IMR-90 (cell line): ENCODE measurements at regions not wholly inside any gene's neighbourhood (a gene's known extent, or its start where the extent isn't known, plus 50 kb on each side); places are given as distances from the start of the nearest gene placed in this dataset.

ENCODE experiments used
- ATAC-seq: fragments of 200-7000 bp; cut with Tn5 transposase; 2 replicates; pipeline ENCODE4 v1.9.1; 2020; ENCODE audit warnings: low read depth, mild to moderate bottlenecking, moderate library complexity
- BruUV-seq: library from RNA; stranded (reverse); fragments of 400-500 nt; replicated peaks from 2 replicates; lab custom pipeline; 2021; lab: Mats Ljungman, UMichigan
- CTCF ChIA-PET: fragments of 300-600 bp; formaldehyde crosslinking; extraction: SDS; loops from one replicate; lab custom pipeline; 2021; ENCODE audit warnings: antibody characterized with exemption; lab: Yijun Ruan, JAX
- POLR2A ChIA-PET: fragments of 300-600 bp; sonication (Branson Sonifier 250); formaldehyde crosslinking; loops from one replicate; lab custom pipeline; 2022; ENCODE audit warnings: antibody characterized with exemption; ENCODE audit not compliant: unreplicated experiment; lab: Charles Lee
- DNase-seq: peaks from one replicate; pipeline ENCODE4 v3.0.0; 2013
- H2AFZ ChIP-seq: replicated peaks from 2 replicates; pipeline ENCODE3; 2013; ENCODE audit warnings: low read length, mild to moderate bottlenecking; ENCODE audit not compliant: poor library complexity
- H2AK5ac ChIP-seq: 2 replicates; pipeline ENCODE4 v1.6.1; 2013; ENCODE audit warnings: low read depth, low read length, inconsistent platforms
- H2AK9ac ChIP-seq: replicated peaks from 2 replicates; pipeline ENCODE3; 2013; ENCODE audit warnings: mild to moderate bottlenecking, low read depth, low read length, moderate library complexity; ENCODE audit not compliant: poor library complexity
- H2BK120ac ChIP-seq: 2 replicates; pipeline ENCODE4 v1.6.1; 2013; ENCODE audit warnings: low read depth, low read length, inconsistent platforms
- H2BK15ac ChIP-seq: 3 replicates; pipeline ENCODE4 v1.6.1; 2013; ENCODE audit warnings: low read depth, low read length, inconsistent platforms
- H2BK20ac ChIP-seq: 2 replicates; pipeline ENCODE4 v1.6.1; 2013; ENCODE audit warnings: low read depth, mild to moderate bottlenecking, inconsistent platforms, low read length, moderate library complexity
- H2BK5ac ChIP-seq: 2 replicates; pipeline ENCODE4 v1.6.1; 2013; ENCODE audit warnings: mild to moderate bottlenecking, low read depth, low read length, inconsistent platforms; ENCODE audit not compliant: poor library complexity, severe bottlenecking
- H3K14ac ChIP-seq: replicated peaks from 2 replicates; pipeline ENCODE4 v1.6.1; 2013; ENCODE audit warnings: low read depth, low read length, inconsistent platforms
- H3K18ac ChIP-seq: 2 replicates; pipeline ENCODE4 v1.6.1; 2013; ENCODE audit warnings: low read depth, low read length, control low read depth
- H3K23ac ChIP-seq: 2 replicates; pipeline ENCODE4 v1.6.1; 2013; ENCODE audit warnings: low read depth, low read length, inconsistent platforms
- H3K27ac ChIP-seq: 2 replicates; pipeline ENCODE4 v1.5.1; 2013; ENCODE audit warnings: mild to moderate bottlenecking, control low read depth, low read length; ENCODE audit not compliant: insufficient read depth
- H3K27me3 ChIP-seq: 2 replicates; pipeline ENCODE4 v1.6.1; 2013; ENCODE audit warnings: low read length; ENCODE audit not compliant: control insufficient read depth, insufficient read depth
- H3K36me3 ChIP-seq: 2 replicates; pipeline ENCODE4 v1.6.1; 2013; ENCODE audit warnings: low read length, mixed read lengths; ENCODE audit not compliant: control insufficient read depth, insufficient read depth
- H3K4ac ChIP-seq: 2 replicates; pipeline ENCODE4 v1.6.1; 2013; ENCODE audit warnings: low read depth, low read length, inconsistent platforms
- H3K4me1 ChIP-seq: 2 replicates; pipeline ENCODE4 v1.6.1; 2013; ENCODE audit warnings: low read length, mixed read lengths; ENCODE audit not compliant: control insufficient read depth, insufficient read depth
- H3K4me2 ChIP-seq: 2 replicates; pipeline ENCODE4 v1.6.1; 2013; ENCODE audit warnings: low read depth, mild to moderate bottlenecking, control low read depth, low read length, moderate library complexity
- H3K4me3 ChIP-seq: 2 replicates; pipeline ENCODE4 v1.5.1; 2013; ENCODE audit warnings: low read depth, mild to moderate bottlenecking, control low read depth, low read length, moderate library complexity; ENCODE audit not compliant: insufficient read depth
- H3K56ac ChIP-seq: 2 replicates; pipeline ENCODE4 v1.6.1; 2013; ENCODE audit warnings: low read length, inconsistent platforms; ENCODE audit not compliant: insufficient read depth; ENCODE audit errors: extremely low read depth
- H3K79me1 ChIP-seq, 2 experiments: 2 replicates each; pipeline ENCODE4 v1.6.1; 2013; ENCODE audit warnings: low read length in 2 of 2, inconsistent platforms in 1 of 2, low read depth in 1 of 2
- H3K9ac ChIP-seq: 2 replicates; pipeline ENCODE4 v1.6.1; 2013; ENCODE audit warnings: low read depth, low read length, control low read depth
- H3K9me1 ChIP-seq: 2 replicates; pipeline ENCODE4 v1.6.1; 2013; ENCODE audit warnings: low read length, inconsistent platforms; ENCODE audit not compliant: insufficient read depth
- H3K9me3 ChIP-seq: 2 replicates; pipeline ENCODE4 v1.6.1; 2013; ENCODE audit warnings: low read length; ENCODE audit not compliant: control insufficient read depth, insufficient read depth
- H4K20me1 ChIP-seq: 2 replicates; pipeline ENCODE4 v1.6.1; 2013; ENCODE audit warnings: low read length, inconsistent platforms; ENCODE audit not compliant: insufficient read depth
- H4K5ac ChIP-seq: 2 replicates; pipeline ENCODE4 v1.6.1; 2013; ENCODE audit warnings: mild to moderate bottlenecking, low read depth, low read length, control low read depth
- H4K8ac ChIP-seq, 2 experiments: 2 replicates each; pipeline ENCODE4 v1.6.1; 2013; ENCODE audit warnings: low read depth in 2 of 2, low read length in 2 of 2, control low read depth in 1 of 2, inconsistent platforms in 1 of 2
- H4K91ac ChIP-seq: 2 replicates; pipeline ENCODE4 v1.6.1; 2013; ENCODE audit warnings: low read depth, low read length, inconsistent platforms; ENCODE audit not compliant: insufficient read depth
- BHLHE40 ChIP-seq: fragments of 150-350 bp; IDR thresholded peaks from 2 replicates; pipeline ENCODE4 v1.6.1; 2016; ENCODE audit warnings: mild to moderate bottlenecking, low read depth, low read length
- CEBPB ChIP-seq: IDR thresholded peaks from 2 replicates; pipeline ENCODE4 v1.6.1; 2012; ENCODE audit warnings: low read depth, low read length, improper control_type of control experiment
- CHD1 ChIP-seq: IDR thresholded peaks from 2 replicates; pipeline ENCODE4 v1.6.1; 2012; ENCODE audit warnings: low read depth, low read length, improper control_type of control experiment
- CTCF ChIP-seq: conservative IDR thresholded peaks from 2 replicates; pipeline ENCODE4 v1.5.1; 2012; ENCODE audit warnings: mild to moderate bottlenecking, low read depth, low read length, improper control_type of control experiment
- ELK1 ChIP-seq: fragments of 150-350 bp; IDR thresholded peaks from 2 replicates; pipeline ENCODE4 v1.6.1; 2016; ENCODE audit warnings: low read depth, mild to moderate bottlenecking, low read length, moderate library complexity, borderline replicate concordance
- FOS ChIP-seq: fragments of 150-350 bp; IDR thresholded peaks from 2 replicates; pipeline ENCODE4 v1.6.1; 2016; ENCODE audit warnings: low read depth, low read length
- MAFK ChIP-seq: IDR thresholded peaks from 2 replicates; pipeline ENCODE4 v1.6.1; 2012; ENCODE audit warnings: low read depth, low read length, improper control_type of control experiment
- MAZ ChIP-seq: IDR thresholded peaks from 2 replicates; pipeline ENCODE4 v1.6.1; 2012; ENCODE audit warnings: low read depth, mild to moderate bottlenecking, low read length, improper control_type of control experiment, moderate library complexity, borderline replicate concordance
- NFE2L2 ChIP-seq: fragments of 150-350 bp; IDR thresholded peaks from 2 replicates; pipeline ENCODE4 v1.6.1; 2016; ENCODE audit warnings: low read depth, mild to moderate bottlenecking, low read length
- RAD21 ChIP-seq: IDR thresholded peaks from 2 replicates; pipeline ENCODE4 v1.6.1; 2012; ENCODE audit warnings: low read length, improper control_type of control experiment
- SMC3 ChIP-seq: fragments of 150-350 bp; IDR thresholded peaks from 2 replicates; pipeline ENCODE4 v1.6.1; 2016; ENCODE audit warnings: low read depth, mild to moderate bottlenecking, antibody characterized with exemption, low read length, moderate library complexity
- WGBS, 2 experiments: methylation state at CpG; one replicate each; pipeline versions ENCODE4 v1.1.5 to v1.1.7; 2013; ENCODE audit warnings: missing lambda C conversion rate in 2 of 2; ENCODE audit not compliant: insufficient read length in 1 of 2; ENCODE audit errors: extremely low coverage in 2 of 2; 5-methylcytosine and 5-hydroxymethylcytosine counted together
- dilution Hi-C: fragments of 300-500 bp; cut with HindIII; formaldehyde crosslinking; loops from one replicate; pipeline ENCODE4 v1.14.3; 2018; ENCODE audit warnings: low sequenced_read_pairs; ENCODE audit not compliant: unreplicated experiment
- in situ Hi-C: fragments of 300-500 bp; cut with MboI; formaldehyde crosslinking; loops from 3 replicates; pipeline ENCODE4 v1.14.3; 2019; ENCODE audit warnings: low sequenced_read_pairs, inconsistent platforms, mixed read lengths
- intact Hi-C: fragments of 100-400 bp; cut with micrococcal nuclease; formaldehyde crosslinking; loops from 2 replicates; pipeline ENCODE4 v1.10.0; 2022
- TF ChIP-seq, protein P1 (sequence below): fragments of 150-350 bp; IDR thresholded peaks from 2 replicates; pipeline ENCODE4 v1.6.1; 2017; ENCODE audit warnings: mild to moderate bottlenecking, antibody characterized with exemption, low read length, low read depth

DNA sequence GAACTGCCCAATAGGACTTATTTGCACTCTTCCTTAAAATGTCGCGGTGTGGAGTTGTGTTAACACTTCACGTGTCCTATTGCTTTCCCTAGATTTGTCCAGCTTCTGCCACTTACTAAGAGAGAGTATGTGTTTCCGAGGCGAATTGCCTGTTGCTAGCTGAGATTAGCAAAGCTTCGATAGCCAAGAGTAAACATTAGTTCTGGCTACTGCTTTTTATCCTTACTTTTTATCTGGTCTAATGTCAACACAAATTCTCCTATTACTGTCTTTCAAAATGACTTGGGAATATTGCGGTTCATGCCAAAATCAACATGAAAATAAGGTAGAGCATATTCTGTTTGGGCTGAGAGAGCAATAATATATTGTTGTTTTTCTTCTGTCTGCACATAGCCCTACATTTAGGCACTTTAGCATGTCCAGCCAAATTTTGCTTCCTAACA lies 90.4 kb upstream of the VEGFC start:
- Histone ChIP-seq H4K8ac (peak overlapping the region; percentile 31 to 60), H2BK5ac (peak overlapping the region; percentile 80), H4K91ac (peak overlapping the region; percentile 67), H2AK9ac (no peak overlapping the region), H3K9me3 (no peaks in the 10 kb centered on the region), H3K79me1 (peaks cover 0 to 9% of the 10 kb centered on the region in 2 experiments; a peak in 1 of 4 replicates), H3K36me3 (no peaks in the 10 kb centered on the region), H2BK120ac (peak overlapping the region; percentile 87), H2AFZ (peak overlapping the region; percentile 21), H3K4ac (peak overlapping the region; percentile 73), H3K9ac (peak overlapping the region; percentile 64; the same call in 1 of the 2 replicates), H3K4me3 (peak overlapping the region; percentile 30; the same call in 1 of the 2 replicates), H3K9me1 (no peaks in the 10 kb centered on the region; the same call in 1 of the 2 replicates), H3K18ac (peak overlapping the region; percentile 96; the same call in 1 of the 2 replicates), H2BK15ac (peak overlapping the region; percentile 56; the same call in 2 of the 3 replicates), H4K20me1 (no peaks in the 10 kb centered on the region), H4K5ac (peak overlapping the region; percentile 90), H3K4me1 (peaks cover 9% of the 10 kb centered on the region), H2AK5ac (peak overlapping the region; percentile 1; the same call in 1 of the 2 replicates), H3K14ac (peak overlapping the region; percentile 41), H3K4me2 (peak overlapping the region; percentile 81), H3K23ac (peak overlapping the region; percentile 67), H3K27ac (peak overlapping the region; percentile 39; the same call in 1 of the 2 replicates), H2BK20ac (peak overlapping the region; percentile 83; the same call in 1 of the 2 replicates), H3K56ac (peak overlapping the region; percentile 40), H3K27me3 (no peaks in the 10 kb centered on the region)
- no TSS peak for BruUV-seq
- DNase-seq (peak; percentile 27), ATAC-seq (peak; percentile 22; the same call in 1 of the 2 replicates)
- TF ChIP-seq MAZ: no peak
- no peak for TF ChIP-seq ELK1
- TF ChIP-seq FOS: no peak
- TF ChIP-seq MAFK: no peak
- no peak for TF ChIP-seq SMC3
- TF ChIP-seq CEBPB: no peak
- TF ChIP-seq RAD21: no peak
- TF ChIP-seq BHLHE40: no peak
- TF ChIP-seq CHD1: no peak
- TF ChIP-seq, protein P1, sequence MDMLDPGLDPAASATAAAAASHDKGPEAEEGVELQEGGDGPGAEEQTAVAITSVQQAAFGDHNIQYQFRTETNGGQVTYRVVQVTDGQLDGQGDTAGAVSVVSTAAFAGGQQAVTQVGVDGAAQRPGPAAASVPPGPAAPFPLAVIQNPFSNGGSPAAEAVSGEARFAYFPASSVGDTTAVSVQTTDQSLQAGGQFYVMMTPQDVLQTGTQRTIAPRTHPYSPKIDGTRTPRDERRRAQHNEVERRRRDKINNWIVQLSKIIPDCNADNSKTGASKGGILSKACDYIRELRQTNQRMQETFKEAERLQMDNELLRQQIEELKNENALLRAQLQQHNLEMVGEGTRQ: no peak
- no peak for TF ChIP-seq CTCF
- TF ChIP-seq NFE2L2: no peak
- in situ Hi-C loops: no loop called here
- CTCF ChIA-PET: interaction anchor here (1.9 kb wide), 1 partner anchor 164 kb away, joined by 5 read pairs; no protein-coding TSS in a partner anchor
- 20% methylated on average over 1 of the region's 7 CpGs; no CpG with 5 or more reads in 1 of the 2 experiments for WGBS, 2 experiments
- dilution Hi-C loops: no loop called here
- POLR2A ChIA-PET: no interaction called here
- intact Hi-C loops: loop anchor here (2.0 to 5.0 kb wide), 3 partner anchors 46 to 99 kb away; partner anchors contain the start of gene VEGFC
